BJ (cell line): ENCODE measurements at regions not wholly inside any gene's neighbourhood (a gene's known extent, or its start where the extent isn't known, plus 50 kb on each side); places are given as distances from the start of the nearest gene placed in this dataset.

Experiments
- CTCF ChIA-PET: fragments of 350-600 bp; formaldehyde crosslinking; extraction: SDS; loops from one replicate; lab custom pipeline; 2021; ENCODE audit warnings: antibody characterized with exemption, inconsistent platforms; lab: Yijun Ruan, JAX
- POLR2A ChIA-PET: fragments of 300-600 bp; sonication (Branson Sonifier 250); formaldehyde crosslinking; extraction: SDS; loops from one replicate; lab custom pipeline; 2021; ENCODE audit warnings: antibody characterized with exemption; lab: Charles Lee
- DNase-seq: peaks from one replicate; pipeline ENCODE4 v3.0.0-alpha.2; 2011; ENCODE audit warnings: low read depth
- H3K27me3 ChIP-seq: 2 replicates; pipeline ENCODE4 v1.6.0; 2011; ENCODE audit warnings: low read length; ENCODE audit not compliant: control insufficient read depth, insufficient read depth
- H3K36me3 ChIP-seq: 2 replicates; pipeline ENCODE4 v1.5.1; 2011; ENCODE audit warnings: low read length; ENCODE audit not compliant: control insufficient read depth, insufficient read depth
- H3K4me3 ChIP-seq: 2 replicates; pipeline ENCODE4 v1.5.1; 2011; ENCODE audit warnings: low read depth, mild to moderate bottlenecking, control low read depth, low read length
- CTCF ChIP-seq: IDR thresholded peaks from 2 replicates; pipeline ENCODE4 v1.5.1; 2011; ENCODE audit warnings: low read depth, mild to moderate bottlenecking, control low read depth, inconsistent platforms, low read length, moderate library complexity; ENCODE audit not compliant: insufficient read depth

GRCh38 chr3:4904811-4905695, 74.2 kb upstream of the BHLHE40 start:
- Histone ChIP-seq H3K36me3 (no peaks in the 10 kb centered on the region), H3K4me3 (no peak overlapping the region), H3K27me3 (peaks cover 3% of the 10 kb centered on the region; the same call in 1 of the 2 replicates)
- no peak for TF ChIP-seq CTCF
- ChIA-PET POLR2A (no interaction called here), CTCF (interaction anchor here (0.8 to 1.4 kb wide), 4 partner anchors 9 to 53 kb away, joined by 3 read pairs; no protein-coding TSS in a partner anchor)
- no peak for DNase-seq

GRCh38 chr3:4906107-4906621, 73.1 kb upstream of the BHLHE40 start:
- TF ChIP-seq CTCF = no peak
- no peak for DNase-seq
- Histone ChIP-seq H3K27me3 (peaks cover 3% of the 10 kb centered on the region; the same call in 1 of the 2 replicates), H3K4me3 (no peak overlapping the region), H3K36me3 (no peaks in the 10 kb centered on the region)
- CTCF ChIA-PET = interaction anchor here (1.1 to 1.4 kb wide), 3 partner anchors 10 to 52 kb away, joined by 3 read pairs; no protein-coding TSS in a partner anchor
- POLR2A ChIA-PET = no interaction called here

DNA sequence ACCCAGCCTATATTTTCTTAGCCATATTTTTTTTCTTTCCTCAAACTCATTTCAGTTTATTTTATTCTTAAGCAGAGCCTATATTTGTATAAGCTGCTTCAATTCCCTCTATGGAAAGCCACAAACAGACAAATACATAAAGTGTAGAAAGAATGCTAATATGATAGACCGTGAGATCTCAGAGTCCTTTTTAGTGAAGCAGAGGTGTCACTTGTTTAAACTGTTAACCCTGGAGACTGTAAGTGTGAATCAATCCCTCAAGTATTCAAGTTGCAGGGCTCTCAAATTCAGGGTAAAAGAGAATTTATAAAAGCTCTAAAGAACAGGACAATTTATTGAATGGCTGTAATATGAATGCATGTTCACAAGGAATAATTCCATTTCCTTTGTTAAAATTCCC, 72.2 kb upstream of the BHLHE40 start:
- DNase-seq = no peak
- no peaks in the 10 kb centered on the region for H3K36me3 ChIP-seq
- CTCF ChIA-PET = no interaction called here
- H3K27me3 ChIP-seq = peaks cover 3% of the 10 kb centered on the region; the same call in 1 of the 2 replicates
- no peak overlapping the region for H3K4me3 ChIP-seq
- POLR2A ChIA-PET = no interaction called here
- no peak for TF ChIP-seq CTCF

- ChIA-PET CTCF (no interaction called here), POLR2A (no interaction called here)
- Histone ChIP-seq H3K36me3 (no peaks in the 10 kb centered on the region), H3K4me3 (no peak overlapping the region), H3K27me3 (peaks cover 3% of the 10 kb centered on the region; the same call in 1 of the 2 replicates)
- no peak for TF ChIP-seq CTCF
- no peak for DNase-seq
Observed at GRCh38 chr3:4907643-4908432, 71.4 kb upstream of the BHLHE40 start.
